A549 (cell line): ENCODE measurements at regions not wholly inside any gene's neighbourhood (a gene's known extent, or its start where the extent isn't known, plus 50 kb on each side); places are given as distances from the start of the nearest gene placed in this dataset.

Experiments used
- ATAC-seq, 2 experiments: fragments of 200-7000 bp in 1 of 2; fragments of >200 bp in 1 of 2; cut with Nextera tagmentation in 1 of 2; cut with Tn5 transposase in 1 of 2; 3 replicates each; pipeline versions ENCODE4 v1.8.0 to v1.9.1; 2018 to 2020; ENCODE audit warnings: mild to moderate bottlenecking in 1 of 2, moderate library complexity in 1 of 2
- CTCF ChIA-PET: fragments of 300-600 bp; sonication (Branson Sonifier 250); formaldehyde crosslinking; extraction: SDS; loops from one replicate; lab custom pipeline; 2021; ENCODE audit warnings: antibody characterized with exemption, inconsistent platforms; lab: Yijun Ruan, JAX
- POLR2A ChIA-PET: fragments of 350-600 bp; formaldehyde crosslinking; extraction: SDS; loops from one replicate; lab custom pipeline; 2021; ENCODE audit warnings: antibody characterized with exemption, inconsistent platforms; lab: Yijun Ruan, JAX
- DNase-seq, 2 experiments: peaks; one replicate each; pipeline versions ENCODE4 v3.0.0 to v3.0.0-alpha.2; 2011 to 2016; ENCODE audit warnings: low read depth in 1 of 2, low spot score in 1 of 2
- FAIRE-seq: peaks from 2 replicates; lab custom pipeline; 2011; peaks lifted over from hg19 to GRCh38; lab: Jason Lieb, UNC
- H3K27ac ChIP-seq, 2 experiments: fragments of >200 bp; sonication (Bioruptor Twin); formaldehyde crosslinking; 3 replicates each; pipeline ENCODE4 v1.5.1; 2016 to 2017
- H3K4me1 ChIP-seq: fragments of >200 bp; sonication (Bioruptor Twin); formaldehyde crosslinking; 3 replicates; pipeline ENCODE4 v1.6.1; 2016
- H3K4me2 ChIP-seq: fragments of >200 bp; sonication (Bioruptor Twin); formaldehyde crosslinking; 3 replicates; pipeline ENCODE4 v1.6.1; 2016
- H3K4me3 ChIP-seq: fragments of >200 bp; sonication (Bioruptor Twin); formaldehyde crosslinking; 3 replicates; pipeline ENCODE4 v1.5.1; 2016
- H3K9me3 ChIP-seq: fragments of >200 bp; sonication (Bioruptor Twin); formaldehyde crosslinking; 3 replicates; pipeline ENCODE4 v1.6.1; 2016
- CBX2 ChIP-seq: fragments of 200-600 bp; sonication (generic); IDR thresholded peaks from 2 replicates; pipeline ENCODE4 v1.6.1; 2016; ENCODE audit warnings: low read depth, mild to moderate bottlenecking, borderline replicate concordance
- CEBPB ChIP-seq, 2 experiments: fragments of >200 bp in 1 of 2; sonication (Bioruptor Twin) in 1 of 2; formaldehyde crosslinking in 1 of 2; IDR thresholded peaks; 2 replicates each; pipeline ENCODE4 v1.6.1; 2012 to 2016
- EHF ChIP-seq: fragments of 250-450 bp; sonication (Bioruptor Pico); IDR thresholded peaks from 2 replicates; pipeline ENCODE4 v1.5.0; 2020; ENCODE audit warnings: mild to moderate bottlenecking
- EP300 ChIP-seq, 2 experiments: fragments of >200 bp; sonication (Bioruptor Twin); formaldehyde crosslinking; IDR thresholded peaks; 2 replicates in 1 of 2; 3 replicates in 1 of 2; pipeline ENCODE4 v1.6.1; 2016 to 2017
- FOSL2 ChIP-seq, 2 experiments: fragments of 450-650 bp in 1 of 2; fragments of >200 bp in 1 of 2; sonication (Bioruptor Twin) in 1 of 2; formaldehyde crosslinking; IDR thresholded peaks; 2 replicates each; pipeline versions ENCODE4 v1.5.0 to v1.6.1; 2016 to 2020; ENCODE audit warnings: mild to moderate bottlenecking in 1 of 2, moderate library complexity in 1 of 2
- GATA3 ChIP-seq: IDR thresholded peaks from 2 replicates; pipeline ENCODE4 v1.6.1; 2012; ENCODE audit warnings: borderline replicate concordance
- HOXA7 ChIP-seq: fragments of 250-450 bp; sonication (Bioruptor Pico); IDR thresholded peaks from 2 replicates; pipeline ENCODE4 v1.5.0; 2020; ENCODE audit warnings: mild to moderate bottlenecking, moderate library complexity
- HOXB13 ChIP-seq: fragments of 250-450 bp; sonication (Bioruptor Pico); IDR thresholded peaks from 2 replicates; pipeline ENCODE4 v1.5.0; 2020; ENCODE audit warnings: low read depth, mild to moderate bottlenecking, moderate library complexity
- HOXB5 ChIP-seq: fragments of 250-450 bp; sonication (Bioruptor Pico); IDR thresholded peaks from 2 replicates; pipeline ENCODE4 v1.5.0; 2020; ENCODE audit warnings: mild to moderate bottlenecking, moderate library complexity
- JUNB ChIP-seq: fragments of >200 bp; sonication (Bioruptor Twin); formaldehyde crosslinking; IDR thresholded peaks from 2 replicates; pipeline ENCODE4 v1.6.1; 2016
- KDM5A ChIP-seq: fragments of 200-600 bp; sonication (generic); IDR thresholded peaks from 2 replicates; pipeline ENCODE4 v1.6.1; 2016; ENCODE audit warnings: antibody characterized with exemption, mild to moderate bottlenecking
- MAFK ChIP-seq: fragments of 450-650 bp; IDR thresholded peaks from 2 replicates; pipeline ENCODE4 v1.6.1; 2014; ENCODE audit not compliant: partially characterized antibody
- NR3C1 ChIP-seq: fragments of >200 bp; sonication (Bioruptor Twin); formaldehyde crosslinking; IDR thresholded peaks from 3 replicates; pipeline ENCODE4 v1.6.1; 2017
- POLR2A ChIP-seq: IDR thresholded peaks from 2 replicates; pipeline ENCODE4 v1.6.1; 2012; ENCODE audit warnings: mild to moderate bottlenecking, low read length
- SMC3 ChIP-seq: fragments of >200 bp; sonication (Bioruptor Twin); formaldehyde crosslinking; IDR thresholded peaks from 3 replicates; pipeline ENCODE4 v1.6.1; 2018; ENCODE audit warnings: inconsistent platforms
- WGBS: methylation state at CpG from one replicate; pipeline ENCODE4 v1.1.6; 2017; ENCODE audit errors: missing lambda C conversion rate; 5-methylcytosine and 5-hydroxymethylcytosine counted together
- TF ChIP-seq, protein P1 (sequence below): fragments of >200 bp; sonication (Bioruptor Twin); formaldehyde crosslinking; IDR thresholded peaks from 2 replicates; pipeline ENCODE4 v1.6.1; 2016
- TF ChIP-seq, protein P2 (sequence below): fragments of 150-350 bp; IDR thresholded peaks from 2 replicates; pipeline ENCODE4 v1.6.1; 2014; ENCODE audit warnings: low read depth, mild to moderate bottlenecking, low read length
- TF ChIP-seq, protein P3 (sequence below): fragments of 450-650 bp; IDR thresholded peaks from 2 replicates; pipeline ENCODE4 v1.6.1; 2014; ENCODE audit warnings: antibody characterized with exemption
- TF ChIP-seq, protein P4 (sequence below): IDR thresholded peaks from 2 replicates; pipeline ENCODE4 v1.6.1; 2012
- TF ChIP-seq, protein P5 (sequence below): IDR thresholded peaks from 2 replicates; pipeline ENCODE4 v1.6.1; 2012
- TF ChIP-seq, protein P6 (sequence below): fragments of >200 bp; sonication (Bioruptor Twin); formaldehyde crosslinking; IDR thresholded peaks from 3 replicates; pipeline ENCODE4 v1.6.1; 2016
- TF ChIP-seq, protein P7 (sequence below): fragments of >200 bp; sonication (Bioruptor Twin); formaldehyde crosslinking; IDR thresholded peaks from 3 replicates; pipeline ENCODE4 v1.5.1; 2016

DNA sequence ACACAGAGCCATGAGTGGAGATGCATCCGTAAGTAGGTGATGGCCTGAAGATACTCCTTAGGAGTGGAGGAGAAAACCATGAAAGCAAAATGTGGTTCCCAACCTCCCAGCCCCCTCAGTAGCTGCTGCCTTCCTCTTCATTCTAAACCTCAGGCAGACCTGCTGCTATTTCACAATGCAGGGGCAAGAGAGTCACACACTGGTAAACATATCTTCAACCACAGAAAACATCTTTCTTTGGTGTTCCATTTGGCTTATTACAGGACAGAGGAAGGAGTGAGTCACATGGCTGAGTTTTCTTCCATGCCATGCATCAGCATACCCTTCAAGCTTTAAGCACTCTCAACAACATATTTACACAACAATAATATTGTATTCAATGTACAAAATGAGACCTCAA is 342.1 kb downstream of the BMPER start:
- POLR2A ChIA-PET, result interaction anchor here (1.5 kb wide), 1 partner anchor 12 kb away, joined by 3 read pairs; no protein-coding TSS in a partner anchor
- no peak for ATAC-seq

DNA sequence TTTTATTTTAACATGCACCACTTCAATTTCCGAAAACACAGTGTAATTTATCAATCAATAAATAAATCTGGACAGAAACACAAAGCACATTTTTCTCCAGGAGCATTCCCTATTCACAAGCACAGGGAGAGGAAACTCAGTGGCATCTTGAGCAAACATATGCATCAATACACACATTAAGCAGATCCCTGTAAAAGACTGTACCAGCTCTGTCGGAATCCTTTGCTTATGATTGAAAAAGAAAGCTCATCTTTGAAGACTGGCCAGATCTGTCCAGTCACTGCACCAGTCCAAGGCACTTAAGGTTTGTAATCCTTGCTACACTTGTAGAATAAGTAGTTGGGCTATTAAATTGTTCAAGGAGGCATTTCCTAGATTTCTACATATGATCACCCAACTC is 343.9 kb downstream of the BMPER start:
- WGBS, result 70% methylated on average over 2 of the region's 2 CpGs
- no peak for DNase-seq
- no peak overlapping the region for H3K4me3 ChIP-seq

More for the DNA sequence above, 342.1 kb downstream of the BMPER start:
- no peak for DNase-seq
- no peak overlapping the region for H3K4me2 ChIP-seq
- no peaks in the 10 kb centered on the region for H3K9me3 ChIP-seq
- H3K4me1 ChIP-seq, result no peaks in the 10 kb centered on the region
- CTCF ChIA-PET, result interaction anchor here (1.1 to 2.2 kb wide), 3 partner anchors 10 to 81 kb away, joined by 3 to 6 read pairs (median 3); no protein-coding TSS in a partner anchor
- no peak overlapping the region for H3K27ac ChIP-seq
- TF ChIP-seq, protein P1, sequence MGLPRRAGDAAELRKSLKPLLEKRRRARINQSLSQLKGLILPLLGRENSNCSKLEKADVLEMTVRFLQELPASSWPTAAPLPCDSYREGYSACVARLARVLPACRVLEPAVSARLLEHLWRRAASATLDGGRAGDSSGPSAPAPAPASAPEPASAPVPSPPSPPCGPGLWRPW, result no peak
- TF ChIP-seq, all 56 proteins: peak for 0
- 67% methylated on average over 1 of the region's 1 CpG for WGBS
- H3K4me3 ChIP-seq, result no peak overlapping the region
- no peak for FAIRE-seq

DNA sequence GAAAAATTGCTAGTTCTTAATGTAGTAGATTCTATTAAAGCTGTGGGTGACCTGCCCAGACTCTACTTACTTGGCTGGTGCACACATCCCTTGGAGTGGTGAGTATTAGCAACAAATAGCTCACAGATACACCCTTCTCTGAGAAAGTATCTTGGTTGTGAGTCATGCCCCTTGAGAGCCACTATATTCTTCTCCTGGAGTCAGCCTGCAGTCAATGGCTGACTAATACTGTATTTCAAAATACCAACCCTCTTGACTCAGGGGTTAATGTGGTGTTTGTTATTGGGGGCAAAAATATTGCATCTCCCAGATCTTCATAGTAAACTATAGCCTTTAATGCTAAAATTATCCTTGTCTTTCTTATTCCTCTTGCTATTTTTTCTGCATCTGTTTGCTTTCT is 354.9 kb downstream of the BMPER start:
- peak; percentile 90 for FAIRE-seq
- DNase-seq, result peak; percentile 62 to 80
- 0 out of 3 replicates have a peak, but pooled peaks cover 2% of the 10 kb centered on the region for H3K9me3 ChIP-seq
- H3K4me3 ChIP-seq, result no peak overlapping the region
- H3K4me2 ChIP-seq, result peak overlapping the region; percentile 67
- H3K27ac ChIP-seq, result peak overlapping the region; percentile 54 to 65
- peak; percentile 99 for ATAC-seq
- H3K4me1 ChIP-seq, result peaks cover 18% of the 10 kb centered on the region
- CTCF ChIA-PET, result interaction anchor here (0.5 to 2.7 kb wide), 4 partner anchors 9 to 61 kb away, joined by 3 to 9 read pairs (median 4); no protein-coding TSS in a partner anchor
- POLR2A ChIA-PET, result interaction anchor here (0.6 kb wide), 1 partner anchor 125 kb away, joined by 3 read pairs; no protein-coding TSS in a partner anchor
- peak; percentile 91 for TF ChIP-seq FOSL2 (IDR thresholded peaks at IDR 0.05)
- TF ChIP-seq FOSL2 (CRISPR knock-in tag; IDR thresholded peaks at IDR 0.05), result peak; percentile 94
- peak; percentile 85 for TF ChIP-seq JUNB
- peak in 1 of 2 experiments; percentile 36; a peak in 2 of 5 replicates for TF ChIP-seq EP300 (IDR thresholded peaks at IDR 0.05)
- TF ChIP-seq GATA3, result peak; percentile 65; the same call in 1 of the 2 replicates
- TF ChIP-seq, protein P2, sequence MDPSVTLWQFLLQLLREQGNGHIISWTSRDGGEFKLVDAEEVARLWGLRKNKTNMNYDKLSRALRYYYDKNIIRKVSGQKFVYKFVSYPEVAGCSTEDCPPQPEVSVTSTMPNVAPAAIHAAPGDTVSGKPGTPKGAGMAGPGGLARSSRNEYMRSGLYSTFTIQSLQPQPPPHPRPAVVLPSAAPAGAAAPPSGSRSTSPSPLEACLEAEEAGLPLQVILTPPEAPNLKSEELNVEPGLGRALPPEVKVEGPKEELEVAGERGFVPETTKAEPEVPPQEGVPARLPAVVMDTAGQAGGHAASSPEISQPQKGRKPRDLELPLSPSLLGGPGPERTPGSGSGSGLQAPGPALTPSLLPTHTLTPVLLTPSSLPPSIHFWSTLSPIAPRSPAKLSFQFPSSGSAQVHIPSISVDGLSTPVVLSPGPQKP, result no peak
- TF ChIP-seq, protein P3, sequence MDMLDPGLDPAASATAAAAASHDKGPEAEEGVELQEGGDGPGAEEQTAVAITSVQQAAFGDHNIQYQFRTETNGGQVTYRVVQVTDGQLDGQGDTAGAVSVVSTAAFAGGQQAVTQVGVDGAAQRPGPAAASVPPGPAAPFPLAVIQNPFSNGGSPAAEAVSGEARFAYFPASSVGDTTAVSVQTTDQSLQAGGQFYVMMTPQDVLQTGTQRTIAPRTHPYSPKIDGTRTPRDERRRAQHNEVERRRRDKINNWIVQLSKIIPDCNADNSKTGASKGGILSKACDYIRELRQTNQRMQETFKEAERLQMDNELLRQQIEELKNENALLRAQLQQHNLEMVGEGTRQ, result no peak
- TF ChIP-seq, protein P4, sequence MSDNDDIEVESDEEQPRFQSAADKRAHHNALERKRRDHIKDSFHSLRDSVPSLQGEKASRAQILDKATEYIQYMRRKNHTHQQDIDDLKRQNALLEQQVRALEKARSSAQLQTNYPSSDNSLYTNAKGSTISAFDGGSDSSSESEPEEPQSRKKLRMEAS, result 0 out of 2 replicates have a peak, but pooled peaks have one; percentile 31
- TF ChIP-seq, protein P5, sequence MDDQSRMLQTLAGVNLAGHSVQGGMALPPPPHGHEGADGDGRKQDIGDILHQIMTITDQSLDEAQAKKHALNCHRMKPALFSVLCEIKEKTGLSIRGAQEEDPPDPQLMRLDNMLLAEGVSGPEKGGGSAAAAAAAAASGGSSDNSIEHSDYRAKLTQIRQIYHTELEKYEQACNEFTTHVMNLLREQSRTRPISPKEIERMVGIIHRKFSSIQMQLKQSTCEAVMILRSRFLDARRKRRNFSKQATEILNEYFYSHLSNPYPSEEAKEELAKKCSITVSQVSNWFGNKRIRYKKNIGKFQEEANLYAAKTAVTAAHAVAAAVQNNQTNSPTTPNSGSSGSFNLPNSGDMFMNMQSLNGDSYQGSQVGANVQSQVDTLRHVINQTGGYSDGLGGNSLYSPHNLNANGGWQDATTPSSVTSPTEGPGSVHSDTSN, result no peak
- TF ChIP-seq, protein P6, sequence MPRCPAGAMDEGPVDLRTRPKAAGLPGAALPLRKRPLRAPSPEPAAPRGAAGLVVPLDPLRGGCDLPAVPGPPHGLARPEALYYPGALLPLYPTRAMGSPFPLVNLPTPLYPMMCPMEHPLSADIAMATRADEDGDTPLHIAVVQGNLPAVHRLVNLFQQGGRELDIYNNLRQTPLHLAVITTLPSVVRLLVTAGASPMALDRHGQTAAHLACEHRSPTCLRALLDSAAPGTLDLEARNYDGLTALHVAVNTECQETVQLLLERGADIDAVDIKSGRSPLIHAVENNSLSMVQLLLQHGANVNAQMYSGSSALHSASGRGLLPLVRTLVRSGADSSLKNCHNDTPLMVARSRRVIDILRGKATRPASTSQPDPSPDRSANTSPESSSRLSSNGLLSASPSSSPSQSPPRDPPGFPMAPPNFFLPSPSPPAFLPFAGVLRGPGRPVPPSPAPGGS, result 0 out of 3 replicates have a peak, but pooled peaks have one; percentile 48
- no peak for TF ChIP-seq HOXA7 (CRISPR knock-in tag)
- TF ChIP-seq SMC3, result no peak
- TF ChIP-seq HOXB5, result no peak

More for the DNA sequence above, 343.9 kb downstream of the BMPER start:
- FAIRE-seq, result no peak
- ATAC-seq, result no peak
- ChIA-PET CTCF (interaction anchor here (1.7 kb wide), 1 partner anchor 13 kb away, joined by 6 read pairs; no protein-coding TSS in a partner anchor), POLR2A (no interaction called here)
- no peak overlapping the region for H3K27ac ChIP-seq
- no peaks in the 10 kb centered on the region for H3K9me3 ChIP-seq
- H3K4me1 ChIP-seq, result no peaks in the 10 kb centered on the region
- TF ChIP-seq MAFK (no peak), POLR2A (no peak), KDM5A (no peak), HOXB13 (CRISPR knock-in tag) (no peak), CEBPB (IDR thresholded peaks at IDR 0.05) (no peak), NR3C1 (no peak), HOXA7 (CRISPR knock-in tag) (no peak), EHF (no peak), CBX2 (no peak)
- TF ChIP-seq, protein P5, result no peak
- TF ChIP-seq, protein P1, result no peak
- TF ChIP-seq, protein P6, result no peak
- TF ChIP-seq, protein P7, sequence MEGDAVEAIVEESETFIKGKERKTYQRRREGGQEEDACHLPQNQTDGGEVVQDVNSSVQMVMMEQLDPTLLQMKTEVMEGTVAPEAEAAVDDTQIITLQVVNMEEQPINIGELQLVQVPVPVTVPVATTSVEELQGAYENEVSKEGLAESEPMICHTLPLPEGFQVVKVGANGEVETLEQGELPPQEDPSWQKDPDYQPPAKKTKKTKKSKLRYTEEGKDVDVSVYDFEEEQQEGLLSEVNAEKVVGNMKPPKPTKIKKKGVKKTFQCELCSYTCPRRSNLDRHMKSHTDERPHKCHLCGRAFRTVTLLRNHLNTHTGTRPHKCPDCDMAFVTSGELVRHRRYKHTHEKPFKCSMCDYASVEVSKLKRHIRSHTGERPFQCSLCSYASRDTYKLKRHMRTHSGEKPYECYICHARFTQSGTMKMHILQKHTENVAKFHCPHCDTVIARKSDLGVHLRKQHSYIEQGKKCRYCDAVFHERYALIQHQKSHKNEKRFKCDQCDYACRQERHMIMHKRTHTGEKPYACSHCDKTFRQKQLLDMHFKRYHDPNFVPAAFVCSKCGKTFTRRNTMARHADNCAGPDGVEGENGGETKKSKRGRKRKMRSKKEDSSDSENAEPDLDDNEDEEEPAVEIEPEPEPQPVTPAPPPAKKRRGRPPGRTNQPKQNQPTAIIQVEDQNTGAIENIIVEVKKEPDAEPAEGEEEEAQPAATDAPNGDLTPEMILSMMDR, result no peak
- H3K4me2 ChIP-seq, result no peak overlapping the region
